ENCODE measurements at regions not wholly inside any gene's neighbourhood (a gene's known extent, or its start where the extent isn't known, plus 50 kb on each side); places are given as distances from the start of the nearest gene placed in this dataset.

DNA sequence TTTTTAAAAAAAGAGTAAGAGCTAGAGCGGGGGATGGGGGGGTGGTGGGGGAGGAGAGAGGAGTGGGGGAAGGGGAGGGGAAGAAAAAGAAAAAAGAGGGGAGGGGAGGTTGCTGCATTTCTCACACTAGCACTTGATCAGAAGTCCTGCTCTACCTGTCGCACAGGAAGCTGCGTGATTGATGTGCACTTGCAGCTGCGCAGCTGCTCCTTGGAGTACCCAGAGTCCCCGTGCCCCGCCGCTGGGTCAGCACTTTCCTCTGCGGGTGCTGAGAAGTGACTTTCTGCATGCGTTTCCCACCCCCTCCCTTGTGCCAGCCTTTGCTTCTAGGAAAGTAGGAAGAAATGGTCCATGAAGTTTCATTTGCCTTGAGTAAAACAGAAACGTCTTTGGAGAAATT is 297.3 kb downstream of the ETAA1 start:
- TF ChIP-seq, protein P1, sequence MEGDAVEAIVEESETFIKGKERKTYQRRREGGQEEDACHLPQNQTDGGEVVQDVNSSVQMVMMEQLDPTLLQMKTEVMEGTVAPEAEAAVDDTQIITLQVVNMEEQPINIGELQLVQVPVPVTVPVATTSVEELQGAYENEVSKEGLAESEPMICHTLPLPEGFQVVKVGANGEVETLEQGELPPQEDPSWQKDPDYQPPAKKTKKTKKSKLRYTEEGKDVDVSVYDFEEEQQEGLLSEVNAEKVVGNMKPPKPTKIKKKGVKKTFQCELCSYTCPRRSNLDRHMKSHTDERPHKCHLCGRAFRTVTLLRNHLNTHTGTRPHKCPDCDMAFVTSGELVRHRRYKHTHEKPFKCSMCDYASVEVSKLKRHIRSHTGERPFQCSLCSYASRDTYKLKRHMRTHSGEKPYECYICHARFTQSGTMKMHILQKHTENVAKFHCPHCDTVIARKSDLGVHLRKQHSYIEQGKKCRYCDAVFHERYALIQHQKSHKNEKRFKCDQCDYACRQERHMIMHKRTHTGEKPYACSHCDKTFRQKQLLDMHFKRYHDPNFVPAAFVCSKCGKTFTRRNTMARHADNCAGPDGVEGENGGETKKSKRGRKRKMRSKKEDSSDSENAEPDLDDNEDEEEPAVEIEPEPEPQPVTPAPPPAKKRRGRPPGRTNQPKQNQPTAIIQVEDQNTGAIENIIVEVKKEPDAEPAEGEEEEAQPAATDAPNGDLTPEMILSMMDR (IDR thresholded peaks at IDR 0.05) = no peak
- no peak for TF ChIP-seq POLR2AphosphoS5 (IDR thresholded peaks at IDR 0.05)
- no peak for TF ChIP-seq POLR2A (IDR thresholded peaks at IDR 0.05; ENCODE audit: low read depth)
